Stimulated activated CD4-positive, alpha-beta T cell treated with anti-CD3 and anti-CD28 coated beads, Interleukin-12 subunit alpha, Interleukin-12 subunit beta, amount 100 ng/mL, for 48 hours (primary cell): ENCODE measurements at regions not wholly inside any gene's neighbourhood (a gene's known extent, or its start where the extent isn't known, plus 50 kb on each side); places are given as distances from the start of the nearest gene placed in this dataset.

Experiments
- DNase-seq, 3 donors: peaks; one replicate each; pipeline ENCODE4 v3.0.0-alpha.2; 2020; ENCODE audit warnings: low read depth in 2 of 3, low spot score in 1 of 3

GRCh38 chr11:29009426-29009825 lies 901.2 kb downstream of the METTL15 start:
- DNase-seq = no peak

- no peak for DNase-seq
Observed at GRCh38 chr11:29008481-29008880, 900.3 kb downstream of the METTL15 start.

GRCh38 chr11:29006668-29007067 lies 898.5 kb downstream of the METTL15 start:
- no peak for DNase-seq

- DNase-seq = no peak
Observed at GRCh38 chr11:29005401-29005980, 897.3 kb downstream of the METTL15 start.

- DNase-seq = no peak
Observed at GRCh38 chr11:29002816-29003215, 894.6 kb downstream of the METTL15 start.

- DNase-seq = no peak
Observed at GRCh38 chr11:28999620-29000019, 891.4 kb downstream of the METTL15 start.

- no peak for DNase-seq
Observed at GRCh38 chr11:28992996-28993395, 884.8 kb downstream of the METTL15 start.

GRCh38 chr11:28984231-28984630 lies 876.0 kb downstream of the METTL15 start:
- no peak for DNase-seq

GRCh38 chr11:28983780-28984179 lies 875.6 kb downstream of the METTL15 start:
- DNase-seq = no peak

GRCh38 chr11:28981381-28981780 lies 873.2 kb downstream of the METTL15 start:
- DNase-seq = no peak

GRCh38 chr11:28976801-28977145 lies 868.6 kb downstream of the METTL15 start:
- no peak for DNase-seq

- no peak for DNase-seq
Observed at GRCh38 chr11:28976012-28976800, 868.0 kb downstream of the METTL15 start.

- DNase-seq = no peak
Observed at GRCh38 chr11:28969832-28970231, 861.6 kb downstream of the METTL15 start.

GRCh38 chr11:28966951-28967350 lies 858.8 kb downstream of the METTL15 start:
- DNase-seq = no peak

- DNase-seq = no peak
Observed at GRCh38 chr11:28965819-28966218, 857.6 kb downstream of the METTL15 start.

GRCh38 chr11:28964811-28965210 lies 856.6 kb downstream of the METTL15 start:
- DNase-seq = no peak

GRCh38 chr11:28963187-28963586 lies 855.0 kb downstream of the METTL15 start:
- no peak for DNase-seq

GRCh38 chr11:28962502-28962901 lies 854.3 kb downstream of the METTL15 start:
- DNase-seq = no peak

GRCh38 chr11:28961726-28962125 lies 853.5 kb downstream of the METTL15 start:
- no peak for DNase-seq

GRCh38 chr11:28956446-28956845 lies 848.3 kb downstream of the METTL15 start:
- no peak for DNase-seq

GRCh38 chr11:28951191-28951590 lies 843.0 kb downstream of the METTL15 start:
- no peak for DNase-seq

- no peak for DNase-seq
Observed at GRCh38 chr11:28939381-28939780, 831.2 kb downstream of the METTL15 start.

- no peak for DNase-seq
Observed at GRCh38 chr11:28938091-28938490, 829.9 kb downstream of the METTL15 start.
